DOHH2 (cell line): ENCODE measurements at regions not wholly inside any gene's neighbourhood (a gene's known extent, or its start where the extent isn't known, plus 50 kb on each side); places are given as distances from the start of the nearest gene placed in this dataset.

Source experiments
- H3F3A ChIP-seq: fragments of 200-600 bp; sonication (generic), shearing (Covaris generic); 2 replicates; pipeline ENCODE4 v1.6.0; 2016; ENCODE audit warnings: antibody characterized with exemption, mild to moderate bottlenecking; ENCODE audit not compliant: control insufficient read depth, insufficient read depth
- H3K27ac ChIP-seq: fragments of 200-600 bp; sonication (generic); 2 replicates; pipeline ENCODE4 v1.5.1; 2014; ENCODE audit warnings: low read depth, mild to moderate bottlenecking, low read length, moderate library complexity
- H3K27me3 ChIP-seq: fragments of 200-600 bp; sonication (generic); 2 replicates; pipeline ENCODE4 v1.6.1; 2014; ENCODE audit warnings: mild to moderate bottlenecking, low read length, mixed read lengths; ENCODE audit not compliant: control insufficient read depth
- H3K36me3 ChIP-seq: fragments of 200-600 bp; sonication (generic); 2 replicates; pipeline ENCODE4 v1.6.1; 2014; ENCODE audit warnings: mild to moderate bottlenecking, low read length, moderate library complexity, mixed read lengths; ENCODE audit not compliant: control insufficient read depth
- H3K4me1 ChIP-seq: fragments of 200-600 bp; sonication (generic); 2 replicates; pipeline ENCODE4 v1.6.1; 2014; ENCODE audit warnings: mild to moderate bottlenecking, low read length, mixed read lengths; ENCODE audit not compliant: control insufficient read depth
- H3K4me2 ChIP-seq: fragments of 200-600 bp; sonication (generic); 2 replicates; pipeline ENCODE4 v1.6.0; 2014; ENCODE audit warnings: mild to moderate bottlenecking, low read length, moderate library complexity
- H3K4me3 ChIP-seq: fragments of 200-600 bp; sonication (generic); 2 replicates; pipeline ENCODE4 v1.5.1; 2014; ENCODE audit warnings: mild to moderate bottlenecking, low read length, mixed read lengths
- H3K79me2 ChIP-seq: fragments of 200-600 bp; sonication (generic); 2 replicates; pipeline ENCODE4 v1.6.1; 2014; ENCODE audit warnings: mild to moderate bottlenecking, low read length, mixed read lengths; ENCODE audit not compliant: control insufficient read depth
- H3K9me2 ChIP-seq: fragments of 200-600 bp; sonication (generic); replicated peaks from 2 replicates; pipeline ENCODE4 v1.6.1; 2014; ENCODE audit warnings: mild to moderate bottlenecking, low read length, mixed read lengths; ENCODE audit not compliant: control insufficient read depth
- H3K9me3 ChIP-seq: fragments of 200-600 bp; sonication (generic); 2 replicates; pipeline ENCODE4 v1.6.1; 2014; ENCODE audit warnings: antibody characterized with exemption, low read length, mixed read lengths; ENCODE audit not compliant: control insufficient read depth, insufficient read depth
- H4K20me1 ChIP-seq: fragments of 200-600 bp; sonication (generic); 2 replicates; pipeline ENCODE4 v1.6.0; 2014; ENCODE audit warnings: low read depth, mild to moderate bottlenecking, antibody characterized with exemption, low read length, moderate library complexity; ENCODE audit not compliant: control insufficient read depth, insufficient read depth
- CTCF ChIP-seq: fragments of 200-600 bp; sonication (generic); IDR thresholded peaks from one replicate; pipeline ENCODE4 v1.5.1; 2014; ENCODE audit warnings: antibody characterized with exemption, mild to moderate bottlenecking, low read depth, low read length; ENCODE audit not compliant: poor library complexity, severe bottlenecking
- EZH2phosphoT487 ChIP-seq: fragments of 200-600 bp; sonication (generic); IDR thresholded peaks from 2 replicates; pipeline ENCODE4 v1.6.1; 2017; ENCODE audit warnings: borderline replicate concordance, mild to moderate bottlenecking, antibody characterized with exemption, low read length, moderate library complexity, mixed read lengths

GRCh38 chr3:19074257-19074900 lies 73.9 kb upstream of the KCNH8 start:
- no peaks in the 10 kb centered on the region for H3K79me2 ChIP-seq
- H3K27ac ChIP-seq: no peak overlapping the region
- no peak overlapping the region for H3K4me2 ChIP-seq
- H3K36me3 ChIP-seq: no peaks in the 10 kb centered on the region
- no peaks in the 10 kb centered on the region for H3F3A ChIP-seq
- peaks cover 1% of the 10 kb centered on the region; the same call in 1 of the 2 replicates for H3K9me3 ChIP-seq
- no peak overlapping the region for H3K4me3 ChIP-seq
- H3K9me2 ChIP-seq: no peaks in the 10 kb centered on the region
- no peaks in the 10 kb centered on the region for H3K27me3 ChIP-seq
- no peaks in the 10 kb centered on the region for H3K4me1 ChIP-seq
- TF ChIP-seq CTCF (no peak), EZH2phosphoT487 (no peak)
- H4K20me1 ChIP-seq: no peaks in the 10 kb centered on the region

- H3F3A ChIP-seq: no peaks in the 10 kb centered on the region
- H4K20me1 ChIP-seq: no peaks in the 10 kb centered on the region
- H3K9me3 ChIP-seq: peaks cover 8% of the 10 kb centered on the region; the same call in 1 of the 2 replicates
- TF ChIP-seq EZH2phosphoT487: no peak
- TF ChIP-seq CTCF: no peak
- H3K4me1 ChIP-seq: no peaks in the 10 kb centered on the region
- H3K27ac ChIP-seq: no peak overlapping the region
- no peaks in the 10 kb centered on the region for H3K9me2 ChIP-seq
- no peak overlapping the region for H3K4me2 ChIP-seq
- H3K27me3 ChIP-seq: no peaks in the 10 kb centered on the region
- no peaks in the 10 kb centered on the region for H3K36me3 ChIP-seq
- H3K79me2 ChIP-seq: no peaks in the 10 kb centered on the region
- no peak overlapping the region for H3K4me3 ChIP-seq
Observed at GRCh38 chr3:19073341-19074105, 74.8 kb upstream of the KCNH8 start.

- H3K36me3 ChIP-seq: no peaks in the 10 kb centered on the region
- H3K79me2 ChIP-seq: no peaks in the 10 kb centered on the region
- H3F3A ChIP-seq: no peaks in the 10 kb centered on the region
- H3K9me3 ChIP-seq: peaks cover 8% of the 10 kb centered on the region; the same call in 1 of the 2 replicates
- no peaks in the 10 kb centered on the region for H4K20me1 ChIP-seq
- H3K4me2 ChIP-seq: no peak overlapping the region
- H3K9me2 ChIP-seq: no peaks in the 10 kb centered on the region
- H3K27me3 ChIP-seq: no peaks in the 10 kb centered on the region
- TF ChIP-seq CTCF: no peak
- TF ChIP-seq EZH2phosphoT487: no peak
- H3K4me3 ChIP-seq: no peak overlapping the region
- H3K4me1 ChIP-seq: no peaks in the 10 kb centered on the region
- H3K27ac ChIP-seq: no peak overlapping the region
Observed at GRCh38 chr3:19070325-19070724, 78.0 kb upstream of the KCNH8 start.
